ENCODE measurements at regions not wholly inside any gene's neighbourhood (a gene's known extent, or its start where the extent isn't known, plus 50 kb on each side); places are given as distances from the start of the nearest gene placed in this dataset.
A peak's percentile ranks its signal among the peaks of the same experiment; 100 is the strongest.

DNA sequence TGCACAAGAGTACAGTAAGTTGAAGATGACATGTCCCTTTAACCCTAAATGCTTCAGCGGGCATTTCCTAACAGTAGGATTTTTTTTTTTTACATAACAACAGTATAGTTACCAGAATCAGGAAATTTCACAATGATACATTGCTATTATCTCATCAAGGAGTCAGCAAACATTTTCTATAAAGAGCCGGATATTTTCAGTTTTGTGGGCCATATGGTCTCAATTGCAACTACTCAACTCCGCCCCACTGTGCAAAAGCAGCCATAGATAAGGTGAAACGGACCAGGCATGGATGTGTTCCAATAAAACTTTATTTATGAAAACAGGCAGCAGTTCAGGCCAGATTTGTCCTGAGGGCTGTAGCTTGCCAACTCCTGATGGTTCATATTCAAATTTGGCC, 130.6 kb downstream of the SMAD6 start:
- no peak overlapping the region for H3K27ac Mint-ChIP-seq
- no peaks in the 10 kb centered on the region for H3K36me3 Mint-ChIP-seq (ENCODE audit: low read depth)
- H3K4me1 Mint-ChIP-seq: peaks cover 14% of the 10 kb centered on the region
- no peak for DNase-seq
- TF ChIP-seq, protein P1, sequence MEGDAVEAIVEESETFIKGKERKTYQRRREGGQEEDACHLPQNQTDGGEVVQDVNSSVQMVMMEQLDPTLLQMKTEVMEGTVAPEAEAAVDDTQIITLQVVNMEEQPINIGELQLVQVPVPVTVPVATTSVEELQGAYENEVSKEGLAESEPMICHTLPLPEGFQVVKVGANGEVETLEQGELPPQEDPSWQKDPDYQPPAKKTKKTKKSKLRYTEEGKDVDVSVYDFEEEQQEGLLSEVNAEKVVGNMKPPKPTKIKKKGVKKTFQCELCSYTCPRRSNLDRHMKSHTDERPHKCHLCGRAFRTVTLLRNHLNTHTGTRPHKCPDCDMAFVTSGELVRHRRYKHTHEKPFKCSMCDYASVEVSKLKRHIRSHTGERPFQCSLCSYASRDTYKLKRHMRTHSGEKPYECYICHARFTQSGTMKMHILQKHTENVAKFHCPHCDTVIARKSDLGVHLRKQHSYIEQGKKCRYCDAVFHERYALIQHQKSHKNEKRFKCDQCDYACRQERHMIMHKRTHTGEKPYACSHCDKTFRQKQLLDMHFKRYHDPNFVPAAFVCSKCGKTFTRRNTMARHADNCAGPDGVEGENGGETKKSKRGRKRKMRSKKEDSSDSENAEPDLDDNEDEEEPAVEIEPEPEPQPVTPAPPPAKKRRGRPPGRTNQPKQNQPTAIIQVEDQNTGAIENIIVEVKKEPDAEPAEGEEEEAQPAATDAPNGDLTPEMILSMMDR (IDR thresholded peaks at IDR 0.05): no peak
- H3K27me3 Mint-ChIP-seq (ENCODE audit: low read depth, poor library complexity): peaks cover 12% of the 10 kb centered on the region
- H3K9me3 Mint-ChIP-seq: no peaks in the 10 kb centered on the region
- no peak overlapping the region for H3K4me3 Mint-ChIP-seq

DNA sequence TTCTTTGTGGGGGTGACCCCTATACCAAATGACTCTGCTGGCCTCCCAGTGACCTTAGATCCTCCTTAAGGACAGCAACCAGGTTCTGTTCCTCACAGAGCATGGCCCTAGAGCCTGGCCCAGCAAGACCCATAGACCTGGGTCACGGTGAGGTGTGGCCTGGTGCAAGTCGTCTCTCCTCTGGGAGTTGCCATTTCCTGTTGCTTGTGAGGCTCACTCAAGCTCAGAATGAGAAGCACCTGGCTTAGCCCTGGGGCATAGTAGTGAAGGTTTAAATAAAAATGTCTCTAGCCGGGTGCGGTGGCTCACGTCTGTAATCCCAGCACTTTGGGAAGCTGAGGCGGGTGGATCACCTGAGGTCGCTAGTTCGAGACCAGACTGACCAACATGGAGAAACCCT, 131.3 kb downstream of the SMAD6 start:
- Mint-ChIP-seq H3K36me3 (ENCODE audit: low read depth) (no peaks in the 10 kb centered on the region), H3K4me1 (peaks cover 20% of the 10 kb centered on the region), H3K27me3 (ENCODE audit: low read depth, poor library complexity) (peaks cover 17% of the 10 kb centered on the region), H3K27ac (no peak overlapping the region), H3K9me3 (no peaks in the 10 kb centered on the region), H3K4me3 (no peak overlapping the region)
- TF ChIP-seq, protein P1 (IDR thresholded peaks at IDR 0.05): no peak
- DNase-seq: no peak

DNA sequence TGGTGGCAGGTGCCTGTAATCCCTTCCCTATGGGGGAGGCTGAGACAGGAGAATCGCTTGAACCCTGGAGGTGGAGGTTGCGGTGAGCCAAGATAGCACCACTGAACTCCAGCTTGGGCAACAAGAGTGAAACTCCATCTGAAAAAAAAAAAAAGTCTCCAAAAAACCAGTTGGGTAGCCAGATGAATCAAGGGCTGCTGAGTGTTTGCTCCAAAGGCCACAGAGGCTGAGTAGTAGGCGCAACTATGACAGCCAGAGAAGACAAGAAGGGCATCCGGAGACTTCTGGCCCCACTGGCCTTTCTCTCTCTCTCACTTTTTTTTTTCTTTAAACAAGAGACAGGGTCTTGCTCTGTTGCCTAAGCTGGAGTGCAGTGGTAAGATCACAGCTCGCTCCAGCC, 131.8 kb downstream of the SMAD6 start:
- TF ChIP-seq, protein P1 (IDR thresholded peaks at IDR 0.05): no peak
- H3K27me3 Mint-ChIP-seq (ENCODE audit: low read depth, poor library complexity): peaks cover 17% of the 10 kb centered on the region
- H3K27ac Mint-ChIP-seq: no peak overlapping the region
- no peak for DNase-seq
- peaks cover 22% of the 10 kb centered on the region for H3K4me1 Mint-ChIP-seq
- no peak overlapping the region for H3K4me3 Mint-ChIP-seq
- H3K36me3 Mint-ChIP-seq (ENCODE audit: low read depth): no peaks in the 10 kb centered on the region
- H3K9me3 Mint-ChIP-seq: no peaks in the 10 kb centered on the region

DNA sequence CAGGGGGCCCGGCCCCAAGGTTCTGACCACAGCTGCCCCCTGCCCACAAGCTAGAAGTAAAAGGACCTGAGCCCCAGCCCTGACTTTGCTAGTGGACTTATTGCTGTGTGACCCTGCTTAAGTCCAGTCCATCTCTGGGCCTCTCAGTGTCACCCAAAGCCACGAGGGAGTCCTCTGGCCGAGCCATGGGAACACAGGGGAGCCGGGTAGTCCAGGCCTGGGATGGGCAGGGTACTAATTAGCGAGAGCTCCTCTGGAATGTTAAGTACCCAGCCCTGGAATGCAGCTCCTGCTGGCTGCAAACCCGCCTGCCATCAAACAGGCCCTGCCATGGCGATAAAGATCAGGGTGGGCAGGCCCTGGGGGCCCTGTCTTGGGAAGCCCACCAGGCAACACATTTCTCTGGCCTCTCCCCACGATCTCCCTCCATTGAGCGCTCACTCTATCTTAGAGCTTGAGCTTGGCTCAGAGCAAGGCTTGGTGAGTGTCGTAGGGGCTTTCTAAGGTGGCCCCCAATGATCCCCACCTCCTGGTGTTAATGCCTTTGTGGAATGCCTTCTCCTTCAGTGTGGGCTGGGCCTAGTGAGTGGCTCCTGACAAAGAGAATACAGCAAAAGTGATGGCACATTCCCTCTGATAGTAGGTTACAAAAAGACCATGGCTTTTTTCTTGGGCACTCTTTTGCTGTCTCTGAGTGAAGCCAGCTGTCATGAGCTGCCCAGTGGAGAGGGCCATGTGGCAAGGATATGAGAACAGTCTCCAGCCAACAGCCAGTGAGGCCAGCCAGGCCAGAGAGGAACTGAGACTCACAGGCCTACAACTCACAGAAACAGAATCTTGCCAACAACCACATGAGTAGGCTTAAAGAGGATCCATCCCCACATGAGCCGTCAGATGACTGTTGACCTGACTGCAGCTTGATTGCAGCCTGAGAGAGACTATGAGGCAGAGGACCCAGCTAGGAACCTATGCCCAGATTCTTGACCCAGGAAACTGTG, 133.1 kb downstream of the SMAD6 start:
- H3K4me3 Mint-ChIP-seq: no peak overlapping the region
- peak; percentile 40 for DNase-seq
- peaks cover 14% of the 10 kb centered on the region for H3K27me3 Mint-ChIP-seq (ENCODE audit: low read depth, poor library complexity)
- TF ChIP-seq, protein P1 (IDR thresholded peaks at IDR 0.05): no peak
- H3K36me3 Mint-ChIP-seq (ENCODE audit: low read depth): no peaks in the 10 kb centered on the region
- H3K4me1 Mint-ChIP-seq: peaks cover 27% of the 10 kb centered on the region
- H3K27ac Mint-ChIP-seq: peak overlapping the region; percentile 48
- no peaks in the 10 kb centered on the region for H3K9me3 Mint-ChIP-seq

DNA sequence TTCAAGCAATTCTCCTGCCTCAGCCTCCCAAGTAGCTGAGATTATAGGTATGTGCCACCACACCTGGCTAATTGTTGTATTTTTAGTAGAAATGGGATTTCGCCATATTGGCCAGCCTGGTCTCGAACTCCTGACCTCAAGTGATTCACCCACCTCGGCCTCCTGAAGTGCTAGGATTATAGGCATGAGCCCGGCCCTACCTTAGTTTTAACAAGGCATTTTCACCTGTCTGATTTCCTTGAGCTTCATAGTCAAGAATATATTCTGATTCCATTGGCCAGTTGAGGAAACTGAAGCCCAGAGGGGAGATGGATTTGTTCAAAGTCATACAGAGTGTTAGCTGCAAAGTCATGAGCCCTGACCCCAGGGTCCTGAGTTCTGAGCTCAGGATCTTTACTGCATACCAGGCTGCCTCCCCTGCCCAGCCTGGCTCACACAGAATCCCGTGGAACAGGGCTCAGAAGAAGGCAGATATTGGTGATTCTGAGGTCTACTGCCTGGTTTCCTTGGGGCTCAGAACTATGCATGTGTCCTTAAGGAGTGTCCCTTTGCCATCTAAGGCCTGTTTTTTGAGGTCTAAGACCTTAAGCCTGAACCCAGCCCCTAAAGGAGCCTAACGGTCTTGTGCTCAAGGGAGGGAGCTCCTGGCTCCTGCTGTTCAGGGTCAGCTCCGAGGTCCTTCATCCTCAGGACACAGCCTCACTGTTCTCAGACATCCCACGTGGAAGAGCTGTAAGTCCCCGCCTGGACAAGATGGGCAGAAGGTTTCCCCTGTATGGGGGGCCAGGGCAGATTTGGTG, 134.4 kb downstream of the SMAD6 start:
- no peak for DNase-seq
- H3K36me3 Mint-ChIP-seq (ENCODE audit: low read depth): no peaks in the 10 kb centered on the region
- H3K9me3 Mint-ChIP-seq: no peaks in the 10 kb centered on the region
- H3K4me3 Mint-ChIP-seq: no peak overlapping the region
- TF ChIP-seq, protein P1 (IDR thresholded peaks at IDR 0.05): no peak
- H3K27ac Mint-ChIP-seq: no peak overlapping the region
- peaks cover 27% of the 10 kb centered on the region for H3K4me1 Mint-ChIP-seq
- peaks cover 20% of the 10 kb centered on the region for H3K27me3 Mint-ChIP-seq (ENCODE audit: low read depth, poor library complexity)

Measured in nephron progenitor cell (in vitro differentiated cells).